ENCODE measurements at regions not wholly inside any gene's neighbourhood (a gene's known extent, or its start where the extent isn't known, plus 50 kb on each side); places are given as distances from the start of the nearest gene placed in this dataset.

DNA sequence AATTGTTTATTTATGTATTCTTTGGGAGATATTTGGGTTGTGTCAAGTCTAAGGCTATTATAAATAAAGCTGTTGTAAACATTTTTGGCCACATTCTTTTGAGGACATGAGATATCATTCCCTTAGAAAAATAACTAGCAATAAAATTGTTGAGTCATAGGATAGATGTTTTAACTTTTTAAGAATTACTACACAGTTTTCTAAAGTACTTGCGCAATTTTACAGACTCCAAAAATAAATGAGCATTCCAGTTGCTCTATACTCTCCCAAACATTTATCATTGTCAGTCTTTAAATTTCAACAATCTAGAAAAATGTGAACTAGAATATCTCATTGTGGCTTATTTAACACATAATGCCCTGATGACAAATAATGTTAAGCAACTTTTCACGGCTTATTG, 189.1 kb upstream of the ADGRL3 start:
- Histone ChIP-seq H4K5ac (ENCODE audit: insufficient read length, low read depth, low read length) (no peak overlapping the region), H3K4me3 (ENCODE audit: extremely low read depth in 1 of 4, insufficient read depth in 2 of 4, low read depth in 3 of 4, low read length in 4 of 4) (no peak overlapping the region), H2AFZ (ENCODE audit: low read length) (no peak overlapping the region), H3K36me3 (ENCODE audit: control insufficient read depth in 2 of 4, insufficient read depth in 4 of 4, low read length in 3 of 4) (no peaks in the 10 kb centered on the region), H3K4me2 (ENCODE audit: insufficient read depth in 1 of 2, low read depth in 2 of 2, low read length in 2 of 2) (no peak overlapping the region), H3K4me1 (replicated peaks in 1 of 4; ENCODE audit: control insufficient read depth in 3 of 4, insufficient read depth in 4 of 4, low read length in 3 of 4) (no peaks in the 10 kb centered on the region), H3K14ac (ENCODE audit: insufficient read length) (no peak overlapping the region), H3K56ac (replicated peaks; ENCODE audit: insufficient read length, low read depth, low read length) (no peak overlapping the region), H4K20me1 (replicated peaks in 1 of 2; ENCODE audit: control insufficient read depth in 1 of 2, insufficient read depth in 2 of 2, low read length in 2 of 2) (no peaks in the 10 kb centered on the region), H2BK20ac (ENCODE audit: low read length) (no peak overlapping the region), H3K9ac (replicated peaks in 1 of 4; ENCODE audit: extremely low read depth in 1 of 4, low read depth in 3 of 4, low read length in 3 of 4) (no peak overlapping the region), H2BK15ac (ENCODE audit: low read length) (no peak overlapping the region), H2BK120ac (replicated peaks; ENCODE audit: low read depth, low read length) (no peak overlapping the region), H3K23me2 (ENCODE audit: low read depth, low read length) (no peaks in the 10 kb centered on the region), H4K8ac (ENCODE audit: extremely low read depth, insufficient read depth, low read length) (no peak overlapping the region), H2BK12ac (ENCODE audit: low read depth, low read length) (no peak overlapping the region), H3K18ac (ENCODE audit: extremely low read depth, low read length) (no peak overlapping the region), H3K23ac (ENCODE audit: insufficient read length) (no peak overlapping the region), H3K27ac (ENCODE audit: low read depth, low read length) (no peak overlapping the region), H4K91ac (replicated peaks; ENCODE audit: insufficient read length, low read length) (no peak overlapping the region), H2BK5ac (ENCODE audit: low read depth, low read length) (no peak overlapping the region), H3K79me2 (ENCODE audit: control insufficient read depth in 1 of 2, insufficient read depth in 2 of 2, low read length in 2 of 2) (no peaks in the 10 kb centered on the region), H3K9me3 (ENCODE audit: insufficient read depth in 2 of 2, low read depth in 1 of 2, low read length in 1 of 2) (peaks cover 0 to 7% of the 10 kb centered on the region in 2 experiments; a peak in 1 of 4 replicates), H3K27me3 (replicated peaks in 1 of 4; ENCODE audit: control insufficient read depth in 3 of 4, extremely low read depth in 1 of 4, insufficient read depth in 3 of 4, low read length in 3 of 4) (no peaks in the 10 kb centered on the region), H2AK5ac (ENCODE audit: low read depth, low read length) (no peak overlapping the region), H3K79me1 (ENCODE audit: low read depth, low read length) (no peaks in the 10 kb centered on the region), H3K4ac (replicated peaks; ENCODE audit: insufficient read length, low read depth, low read length) (no peak overlapping the region)
- TF ChIP-seq SUZ12 (IDR thresholded peaks at IDR 0.05; ENCODE audit: low read length) (no peak), POLR2AphosphoS5 (IDR thresholded peaks at IDR 0.05; ENCODE audit: low read depth, low read length) (no peak), NRF1 (IDR thresholded peaks at IDR 0.05; ENCODE audit: low read depth, low read length) (no peak), MAFK (IDR thresholded peaks at IDR 0.05; ENCODE audit: low read depth, low read length) (no peak), SP1 (IDR thresholded peaks at IDR 0.05; ENCODE audit: low read depth, low read length) (no peak), CHD2 (IDR thresholded peaks at IDR 0.05; ENCODE audit: low read length) (no peak)
- TF ChIP-seq, protein P1, sequence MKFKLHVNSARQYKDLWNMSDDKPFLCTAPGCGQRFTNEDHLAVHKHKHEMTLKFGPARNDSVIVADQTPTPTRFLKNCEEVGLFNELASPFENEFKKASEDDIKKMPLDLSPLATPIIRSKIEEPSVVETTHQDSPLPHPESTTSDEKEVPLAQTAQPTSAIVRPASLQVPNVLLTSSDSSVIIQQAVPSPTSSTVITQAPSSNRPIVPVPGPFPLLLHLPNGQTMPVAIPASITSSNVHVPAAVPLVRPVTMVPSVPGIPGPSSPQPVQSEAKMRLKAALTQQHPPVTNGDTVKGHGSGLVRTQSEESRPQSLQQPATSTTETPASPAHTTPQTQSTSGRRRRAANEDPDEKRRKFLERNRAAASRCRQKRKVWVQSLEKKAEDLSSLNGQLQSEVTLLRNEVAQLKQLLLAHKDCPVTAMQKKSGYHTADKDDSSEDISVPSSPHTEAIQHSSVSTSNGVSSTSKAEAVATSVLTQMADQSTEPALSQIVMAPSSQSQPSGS (IDR thresholded peaks at IDR 0.05; ENCODE audit: low read length), result no peak
- TF ChIP-seq, protein P2, sequence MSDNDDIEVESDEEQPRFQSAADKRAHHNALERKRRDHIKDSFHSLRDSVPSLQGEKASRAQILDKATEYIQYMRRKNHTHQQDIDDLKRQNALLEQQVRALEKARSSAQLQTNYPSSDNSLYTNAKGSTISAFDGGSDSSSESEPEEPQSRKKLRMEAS (IDR thresholded peaks at IDR 0.05), result no peak
- WGBS, 2 experiments (ENCODE audit: extremely low coverage in 1 of 2, insufficient coverage in 1 of 2, insufficient read length in 1 of 2, insufficient replicate concordance in 2 of 2, low coverage in 1 of 2, low lambda C conversion rate in 2 of 2, missing lambda C conversion rate in 1 of 2), result 95% methylated on average over 2 of the region's 2 CpGs; no CpG with 5 or more reads in 1 of the 2 experiments
- FAIRE-seq (no peak), DNase-seq (ENCODE audit: low read depth in 1 of 2, low spot score in 2 of 2) (no peak)
- ChIA-PET CTCF (ENCODE audit: partially characterized antibody) (no interaction called here), POLR2A (ENCODE audit: partially characterized antibody) (no interaction called here)
